Gastrocnemius medialis (tissue), 4 donors: ENCODE measurements at regions not wholly inside any gene's neighbourhood (a gene's known extent, or its start where the extent isn't known, plus 50 kb on each side); places are given as distances from the start of the nearest gene placed in this dataset.

Experiments
- CTCF ChIP-seq, 5 experiments: fragments of 450-650 bp in 3 of 5; fragments of 200-600 bp in 2 of 5; sonication (generic) in 2 of 5; IDR thresholded peaks in 4 of 5; conservative IDR thresholded peaks in 1 of 5; 1 replicate in 4 of 5; 2 replicates in 1 of 5; pipeline ENCODE4 v1.5.1; 2016 to 2019; ENCODE audit warnings: antibody characterized with exemption in 5 of 5, mild to moderate bottlenecking in 3 of 5, moderate library complexity in 3 of 5
- POLR2A ChIP-seq, 2 donors: fragments of 450-650 bp; IDR thresholded peaks; one replicate each; pipeline ENCODE4 v1.6.1; 2017; ENCODE audit warnings: antibody characterized with exemption in 2 of 2, mild to moderate bottlenecking in 2 of 2, moderate library complexity in 2 of 2

- TF ChIP-seq CTCF (IDR thresholded peaks at IDR 0.05 in 4 of 5, conservative IDR thresholded peaks at IDR 0.05 in 1 of 5), result no peak
- TF ChIP-seq POLR2A (IDR thresholded peaks at IDR 0.05), result no peak
These were observed 140.8 kb upstream of the GATB start for GRCh38 chr4:151901631-151902030.
